ENCODE measurements at regions not wholly inside any gene's neighbourhood (a gene's known extent, or its start where the extent isn't known, plus 50 kb on each side); places are given as distances from the start of the nearest gene placed in this dataset.

GRCh38 chr16:25586826-25587225, 104.9 kb upstream of the HS3ST4 start:
- Histone ChIP-seq H3K79me2 (ENCODE audit: low read length) (no peaks in the 10 kb centered on the region), H3K27me3 (ENCODE audit: low read depth, low read length) (no peaks in the 10 kb centered on the region), H3K9me3 (ENCODE audit: insufficient read depth, low read length) (no peaks in the 10 kb centered on the region), H3K27ac (ENCODE audit: low read length) (no peak overlapping the region), H3K36me3 (replicated peaks; ENCODE audit: low read depth, low read length) (no peaks in the 10 kb centered on the region), H3K9ac (ENCODE audit: low read length) (no peak overlapping the region), H3K4me3 (ENCODE audit: low read length) (no peak overlapping the region), H3K4me1 (ENCODE audit: low read length) (no peaks in the 10 kb centered on the region), H2AFZ (ENCODE audit: low read depth, low read length) (no peak overlapping the region), H4K20me1 (ENCODE audit: insufficient read depth, low read length) (no peaks in the 10 kb centered on the region), H3K4me2 (ENCODE audit: low read length) (no peak overlapping the region)
- TF ChIP-seq EZH2phosphoT487 (IDR thresholded peaks at IDR 0.05; ENCODE audit: low read depth), result no peak
- TF ChIP-seq, protein P1, sequence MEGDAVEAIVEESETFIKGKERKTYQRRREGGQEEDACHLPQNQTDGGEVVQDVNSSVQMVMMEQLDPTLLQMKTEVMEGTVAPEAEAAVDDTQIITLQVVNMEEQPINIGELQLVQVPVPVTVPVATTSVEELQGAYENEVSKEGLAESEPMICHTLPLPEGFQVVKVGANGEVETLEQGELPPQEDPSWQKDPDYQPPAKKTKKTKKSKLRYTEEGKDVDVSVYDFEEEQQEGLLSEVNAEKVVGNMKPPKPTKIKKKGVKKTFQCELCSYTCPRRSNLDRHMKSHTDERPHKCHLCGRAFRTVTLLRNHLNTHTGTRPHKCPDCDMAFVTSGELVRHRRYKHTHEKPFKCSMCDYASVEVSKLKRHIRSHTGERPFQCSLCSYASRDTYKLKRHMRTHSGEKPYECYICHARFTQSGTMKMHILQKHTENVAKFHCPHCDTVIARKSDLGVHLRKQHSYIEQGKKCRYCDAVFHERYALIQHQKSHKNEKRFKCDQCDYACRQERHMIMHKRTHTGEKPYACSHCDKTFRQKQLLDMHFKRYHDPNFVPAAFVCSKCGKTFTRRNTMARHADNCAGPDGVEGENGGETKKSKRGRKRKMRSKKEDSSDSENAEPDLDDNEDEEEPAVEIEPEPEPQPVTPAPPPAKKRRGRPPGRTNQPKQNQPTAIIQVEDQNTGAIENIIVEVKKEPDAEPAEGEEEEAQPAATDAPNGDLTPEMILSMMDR (IDR thresholded peaks at IDR 0.05; ENCODE audit: low read depth, low read length), result no peak

DNA sequence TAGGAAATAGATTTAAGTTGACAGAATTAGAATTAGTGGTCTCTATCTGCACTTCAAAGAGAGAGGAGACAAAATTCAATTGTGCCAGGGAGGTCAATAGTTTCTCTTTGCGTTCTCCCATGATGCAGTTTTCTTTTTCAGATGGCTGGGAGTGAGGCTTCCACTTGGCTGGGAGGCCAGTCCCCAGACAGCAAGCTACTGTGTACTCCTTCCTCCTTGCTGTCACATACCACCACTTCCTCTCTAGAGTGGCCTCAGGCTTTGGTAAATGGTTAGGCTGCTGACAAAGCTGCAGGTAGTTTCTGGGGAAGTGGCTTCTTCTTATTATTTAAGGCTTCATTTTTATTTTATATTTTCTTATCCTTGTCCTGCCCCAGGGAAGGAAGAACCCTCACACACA, 106.2 kb upstream of the HS3ST4 start:
- TF ChIP-seq, protein P1 (IDR thresholded peaks at IDR 0.05; ENCODE audit: low read depth, low read length), result no peak
- TF ChIP-seq EZH2phosphoT487 (IDR thresholded peaks at IDR 0.05; ENCODE audit: low read depth), result no peak
- H3K36me3 ChIP-seq (replicated peaks; ENCODE audit: low read depth, low read length), result no peaks in the 10 kb centered on the region

GRCh38 chr16:25580041-25580440, 111.7 kb upstream of the HS3ST4 start:
- H2AFZ ChIP-seq (ENCODE audit: low read depth, low read length), result no peak overlapping the region
- no peaks in the 10 kb centered on the region for H3K4me1 ChIP-seq (ENCODE audit: low read length)
- H3K27me3 ChIP-seq (ENCODE audit: low read depth, low read length), result no peaks in the 10 kb centered on the region
- H3K27ac ChIP-seq (ENCODE audit: low read length), result no peak overlapping the region
- H3K9ac ChIP-seq (ENCODE audit: low read length), result no peak overlapping the region
- H3K36me3 ChIP-seq (replicated peaks; ENCODE audit: low read depth, low read length), result no peaks in the 10 kb centered on the region
- H3K4me2 ChIP-seq (ENCODE audit: low read length), result no peak overlapping the region
- no peaks in the 10 kb centered on the region for H3K9me3 ChIP-seq (ENCODE audit: insufficient read depth, low read length)
- H3K79me2 ChIP-seq (ENCODE audit: low read length), result no peaks in the 10 kb centered on the region
- no peak overlapping the region for H3K4me3 ChIP-seq (ENCODE audit: low read length)
- H4K20me1 ChIP-seq (ENCODE audit: insufficient read depth, low read length), result no peaks in the 10 kb centered on the region
- TF ChIP-seq EZH2phosphoT487 (IDR thresholded peaks at IDR 0.05; ENCODE audit: low read depth), result no peak
- TF ChIP-seq, protein P1 (IDR thresholded peaks at IDR 0.05; ENCODE audit: low read depth, low read length), result no peak

More for the DNA sequence above, 106.2 kb upstream of the HS3ST4 start:
- Histone ChIP-seq H3K9ac (ENCODE audit: low read length) (no peak overlapping the region), H3K4me3 (ENCODE audit: low read length) (no peak overlapping the region), H3K4me2 (ENCODE audit: low read length) (no peak overlapping the region), H3K27ac (ENCODE audit: low read length) (no peak overlapping the region), H3K9me3 (ENCODE audit: insufficient read depth, low read length) (no peaks in the 10 kb centered on the region), H2AFZ (ENCODE audit: low read depth, low read length) (no peak overlapping the region), H4K20me1 (ENCODE audit: insufficient read depth, low read length) (no peaks in the 10 kb centered on the region), H3K4me1 (ENCODE audit: low read length) (no peaks in the 10 kb centered on the region), H3K79me2 (ENCODE audit: low read length) (no peaks in the 10 kb centered on the region), H3K27me3 (ENCODE audit: low read depth, low read length) (no peaks in the 10 kb centered on the region)

DNA sequence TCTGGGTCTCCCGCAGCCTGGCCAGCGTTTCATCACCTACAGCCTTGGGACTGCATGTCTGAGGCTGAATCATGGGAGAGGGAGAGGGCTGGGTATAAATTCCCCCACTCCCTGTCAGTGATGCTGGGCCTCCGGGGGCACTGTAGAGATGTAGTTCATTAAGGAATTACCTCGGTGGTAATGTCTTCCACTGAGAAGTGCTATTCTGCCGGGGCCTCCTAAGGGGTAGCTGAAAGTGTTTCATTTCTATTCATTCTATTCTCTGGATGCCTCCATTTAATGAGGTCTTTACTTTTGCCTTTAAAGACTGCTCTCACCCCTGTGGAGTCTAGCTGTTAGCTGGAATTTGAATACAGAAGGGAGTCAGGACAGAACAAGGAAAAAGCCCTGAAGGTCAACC, 116.4 kb upstream of the HS3ST4 start:
- Histone ChIP-seq H3K9ac (ENCODE audit: low read length) (no peak overlapping the region), H3K4me1 (ENCODE audit: low read length) (no peaks in the 10 kb centered on the region), H3K79me2 (ENCODE audit: low read length) (no peaks in the 10 kb centered on the region), H3K27ac (ENCODE audit: low read length) (no peak overlapping the region), H3K36me3 (replicated peaks; ENCODE audit: low read depth, low read length) (no peaks in the 10 kb centered on the region), H3K4me3 (ENCODE audit: low read length) (no peak overlapping the region), H3K9me3 (ENCODE audit: insufficient read depth, low read length) (no peaks in the 10 kb centered on the region), H2AFZ (ENCODE audit: low read depth, low read length) (no peak overlapping the region), H3K27me3 (ENCODE audit: low read depth, low read length) (no peaks in the 10 kb centered on the region), H4K20me1 (ENCODE audit: insufficient read depth, low read length) (no peaks in the 10 kb centered on the region), H3K4me2 (ENCODE audit: low read length) (no peak overlapping the region)
- TF ChIP-seq EZH2phosphoT487 (IDR thresholded peaks at IDR 0.05; ENCODE audit: low read depth), result no peak
- TF ChIP-seq, protein P1 (IDR thresholded peaks at IDR 0.05; ENCODE audit: low read depth, low read length), result no peak
